ENCODE measurements at regions not wholly inside any gene's neighbourhood (a gene's known extent, or its start where the extent isn't known, plus 50 kb on each side); places are given as distances from the start of the nearest gene placed in this dataset.

DNA sequence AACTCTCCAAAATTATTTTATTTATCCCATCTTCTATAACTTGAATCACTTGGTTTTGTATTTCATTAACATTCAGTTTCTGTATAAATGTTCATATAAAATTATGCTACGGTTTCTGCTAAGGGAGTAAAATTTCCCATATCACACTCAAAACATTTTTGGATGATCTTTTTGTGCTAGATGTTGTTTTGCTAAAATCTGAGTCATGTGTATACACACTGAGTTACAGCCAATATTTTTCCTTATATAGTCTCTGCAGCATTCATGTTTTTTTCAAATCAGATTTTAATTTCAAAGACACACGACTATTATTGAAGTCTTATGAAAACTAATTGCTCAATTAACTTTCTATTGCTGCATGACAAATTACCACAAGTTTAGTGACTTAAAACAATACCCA is 54.3 kb upstream of the SLC2A12 start:
- TF ChIP-seq CTCF (IDR thresholded peaks at IDR 0.05) (no peak), POLR2A (IDR thresholded peaks at IDR 0.05) (no peak)
